ENCODE measurements at regions not wholly inside any gene's neighbourhood (a gene's known extent, or its start where the extent isn't known, plus 50 kb on each side); places are given as distances from the start of the nearest gene placed in this dataset.

DNA sequence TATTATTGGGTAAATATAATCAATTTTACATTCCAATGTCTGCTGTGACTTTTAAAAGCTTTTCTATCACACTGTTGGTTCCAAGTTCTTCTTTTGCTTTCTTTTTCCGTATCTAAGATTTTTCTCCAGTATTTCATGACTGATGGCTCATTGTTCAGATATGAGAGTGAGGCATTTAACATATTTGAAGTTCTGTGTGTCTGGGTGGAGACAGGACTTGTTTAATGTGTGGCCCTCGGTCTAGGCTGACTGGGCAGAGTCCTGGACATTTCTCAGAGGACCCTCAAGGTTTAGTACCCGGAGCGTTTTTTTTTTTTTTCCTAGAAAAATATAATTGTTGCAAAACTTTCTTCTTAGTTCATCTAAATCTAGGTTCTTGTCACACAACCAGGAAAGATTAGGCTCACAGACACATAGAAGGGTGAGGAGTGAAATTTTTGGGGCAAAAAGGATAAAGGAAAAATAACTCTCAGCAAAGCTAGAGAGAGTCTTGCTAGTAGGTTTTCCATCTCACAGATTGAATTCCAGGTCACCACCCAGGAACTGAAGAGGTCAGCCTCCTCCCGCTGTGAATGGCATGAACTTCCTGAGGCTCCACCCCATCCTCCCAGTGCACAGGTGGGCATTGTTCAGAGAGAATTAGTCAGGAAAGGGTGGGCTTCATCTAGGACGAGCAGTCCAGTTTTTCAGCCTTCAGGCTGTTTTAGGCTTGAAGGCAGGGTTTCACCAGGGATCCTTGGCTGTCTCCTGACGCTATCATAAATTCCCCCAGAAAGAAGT, 1002.4 kb upstream of the PCDH9 start:
- no peaks in the 10 kb centered on the region for H3K4me1 ChIP-seq (replicated peaks)
- H3K27ac ChIP-seq, result no peak overlapping the region
- no peaks in the 10 kb centered on the region for H3K9me3 ChIP-seq
- DNase-seq (ENCODE audit: low spot score), result no peak
- 60% methylated on average over 7 of the region's 7 CpGs for WGBS
- H3K27me3 ChIP-seq (replicated peaks; ENCODE audit: insufficient read depth), result no peaks in the 10 kb centered on the region
- no peaks in the 10 kb centered on the region for H3K36me3 ChIP-seq
- H3K4me3 ChIP-seq, result no peak overlapping the region
- TF ChIP-seq, protein P1, sequence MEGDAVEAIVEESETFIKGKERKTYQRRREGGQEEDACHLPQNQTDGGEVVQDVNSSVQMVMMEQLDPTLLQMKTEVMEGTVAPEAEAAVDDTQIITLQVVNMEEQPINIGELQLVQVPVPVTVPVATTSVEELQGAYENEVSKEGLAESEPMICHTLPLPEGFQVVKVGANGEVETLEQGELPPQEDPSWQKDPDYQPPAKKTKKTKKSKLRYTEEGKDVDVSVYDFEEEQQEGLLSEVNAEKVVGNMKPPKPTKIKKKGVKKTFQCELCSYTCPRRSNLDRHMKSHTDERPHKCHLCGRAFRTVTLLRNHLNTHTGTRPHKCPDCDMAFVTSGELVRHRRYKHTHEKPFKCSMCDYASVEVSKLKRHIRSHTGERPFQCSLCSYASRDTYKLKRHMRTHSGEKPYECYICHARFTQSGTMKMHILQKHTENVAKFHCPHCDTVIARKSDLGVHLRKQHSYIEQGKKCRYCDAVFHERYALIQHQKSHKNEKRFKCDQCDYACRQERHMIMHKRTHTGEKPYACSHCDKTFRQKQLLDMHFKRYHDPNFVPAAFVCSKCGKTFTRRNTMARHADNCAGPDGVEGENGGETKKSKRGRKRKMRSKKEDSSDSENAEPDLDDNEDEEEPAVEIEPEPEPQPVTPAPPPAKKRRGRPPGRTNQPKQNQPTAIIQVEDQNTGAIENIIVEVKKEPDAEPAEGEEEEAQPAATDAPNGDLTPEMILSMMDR (IDR thresholded peaks at IDR 0.05), result no peak
- TF ChIP-seq POLR2AphosphoS5 (IDR thresholded peaks at IDR 0.05) (no peak), POLR2A (IDR thresholded peaks at IDR 0.05) (no peak)
- intact Hi-C loops (cut with DNase I), result no loop called here

DNA sequence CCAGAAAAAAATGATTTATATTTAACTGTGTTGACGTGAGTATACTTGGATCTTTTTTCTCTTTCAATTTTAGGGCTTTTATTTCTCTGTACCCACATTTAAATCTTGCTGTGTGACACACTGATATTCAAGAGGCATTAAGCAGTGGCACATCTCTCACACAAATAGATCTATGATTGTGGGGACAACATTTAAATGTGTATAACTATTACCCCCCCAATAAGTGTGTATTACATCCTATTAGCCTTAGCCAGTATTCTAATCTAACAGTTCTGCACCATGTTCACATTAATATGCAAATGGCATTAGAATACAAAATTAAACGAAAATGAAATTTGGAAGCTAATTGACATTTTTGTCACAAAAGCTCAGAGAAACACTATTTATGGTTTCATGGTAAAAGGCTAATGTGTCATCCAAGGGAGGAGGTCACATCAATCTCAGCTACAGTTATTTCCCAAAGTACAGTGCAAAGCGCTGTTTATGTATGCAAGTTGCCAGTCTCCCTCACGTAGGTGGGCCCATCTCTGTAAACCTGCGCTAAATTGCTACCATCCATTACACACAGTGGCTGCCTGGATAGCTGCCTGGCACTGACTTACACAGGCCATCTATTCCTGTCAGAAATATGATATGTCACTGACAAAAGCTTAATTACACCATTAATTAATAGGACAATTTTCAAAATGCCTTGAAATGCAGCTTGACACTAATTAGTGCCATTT, 984.7 kb upstream of the PCDH9 start:
- Histone ChIP-seq H3K4me3 (no peak overlapping the region), H3K36me3 (no peaks in the 10 kb centered on the region), H3K27ac (no peak overlapping the region), H3K27me3 (replicated peaks; ENCODE audit: insufficient read depth) (no peaks in the 10 kb centered on the region), H3K4me1 (replicated peaks) (no peaks in the 10 kb centered on the region), H3K9me3 (no peaks in the 10 kb centered on the region)
- no peak for TF ChIP-seq POLR2AphosphoS5 (IDR thresholded peaks at IDR 0.05)
- TF ChIP-seq, protein P1 (IDR thresholded peaks at IDR 0.05), result no peak
- TF ChIP-seq POLR2A (IDR thresholded peaks at IDR 0.05), result no peak
- 84% methylated on average over 5 of the region's 5 CpGs for WGBS
- intact Hi-C loops (cut with DNase I), result no loop called here
- DNase-seq (ENCODE audit: low spot score), result no peak

DNA sequence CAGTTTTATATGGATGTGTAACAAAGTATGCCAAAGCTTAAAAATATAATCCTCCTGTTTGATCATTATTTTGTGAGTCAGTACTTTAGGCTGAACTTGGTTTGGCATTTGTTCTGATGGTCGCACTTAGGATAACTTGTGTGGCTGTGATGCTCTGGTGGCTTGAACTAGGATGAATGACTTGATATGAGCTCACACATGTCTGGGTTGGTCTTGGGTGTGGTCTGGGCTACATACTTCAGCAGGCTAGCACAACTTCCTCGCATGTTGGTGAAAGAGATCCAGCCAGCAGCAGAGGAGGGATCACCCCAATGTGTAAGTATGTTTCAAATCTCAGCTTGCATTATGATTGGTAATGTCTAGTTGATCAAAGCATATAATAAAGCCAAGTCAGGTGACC, 969.1 kb upstream of the PCDH9 start:
- intact Hi-C loops (cut with DNase I), result no loop called here
- no peaks in the 10 kb centered on the region for H3K36me3 ChIP-seq
- H3K4me1 ChIP-seq (replicated peaks), result no peaks in the 10 kb centered on the region
- no peak for DNase-seq (ENCODE audit: low spot score)
- no peaks in the 10 kb centered on the region for H3K9me3 ChIP-seq
- TF ChIP-seq POLR2A (IDR thresholded peaks at IDR 0.05) (no peak), POLR2AphosphoS5 (IDR thresholded peaks at IDR 0.05) (no peak)
- TF ChIP-seq, protein P1 (IDR thresholded peaks at IDR 0.05), result no peak
- no peak overlapping the region for H3K4me3 ChIP-seq
- WGBS, result 71% methylated on average over 2 of the region's 2 CpGs
- no peaks in the 10 kb centered on the region for H3K27me3 ChIP-seq (replicated peaks; ENCODE audit: insufficient read depth)
- H3K27ac ChIP-seq, result no peak overlapping the region

DNA sequence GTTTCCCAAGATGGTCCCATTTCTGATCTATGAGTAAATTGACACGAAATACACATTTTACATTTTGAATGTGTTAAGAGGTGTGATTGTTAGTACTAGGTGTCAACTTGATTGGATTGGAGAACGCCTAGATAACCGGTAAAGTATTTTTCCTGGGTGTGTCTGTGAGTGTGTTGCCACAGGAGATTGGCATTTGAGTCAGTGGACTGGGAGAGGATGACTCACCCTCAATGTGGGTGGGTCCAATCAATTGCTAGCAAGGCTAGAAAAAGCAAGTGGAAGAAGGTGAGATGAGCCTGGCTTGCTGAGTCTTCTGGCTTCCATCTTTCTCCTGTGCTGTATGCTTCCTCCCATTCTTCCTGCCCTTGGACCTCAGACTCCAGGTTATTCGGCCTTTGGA, 960.7 kb upstream of the PCDH9 start:
- Histone ChIP-seq H3K27me3 (replicated peaks; ENCODE audit: insufficient read depth) (no peaks in the 10 kb centered on the region), H3K4me1 (replicated peaks) (no peaks in the 10 kb centered on the region), H3K9me3 (no peaks in the 10 kb centered on the region), H3K36me3 (no peaks in the 10 kb centered on the region), H3K4me3 (no peak overlapping the region), H3K27ac (no peak overlapping the region)
- 89% methylated on average over 4 of the region's 4 CpGs for WGBS
- intact Hi-C loops (cut with DNase I), result no loop called here
- no peak for DNase-seq (ENCODE audit: low spot score)
- TF ChIP-seq, protein P1 (IDR thresholded peaks at IDR 0.05), result no peak
- no peak for TF ChIP-seq POLR2AphosphoS5 (IDR thresholded peaks at IDR 0.05)
- TF ChIP-seq POLR2A (IDR thresholded peaks at IDR 0.05), result no peak
